H1 (cell line): ENCODE measurements at regions not wholly inside any gene's neighbourhood (a gene's known extent, or its start where the extent isn't known, plus 50 kb on each side); places are given as distances from the start of the nearest gene placed in this dataset.

ENCODE experiments used
- CTCF ChIA-PET: fragments of 300-600 bp; sonication (Branson Sonifier 250); formaldehyde crosslinking; loops from one replicate; lab custom pipeline; 2021; ENCODE audit not compliant: partially characterized antibody; lab: Charles Lee
- POLR2A ChIA-PET: fragments of 300-600 bp; sonication (Branson Sonifier 250); formaldehyde crosslinking; loops from one replicate; lab custom pipeline; 2021; ENCODE audit warnings: inconsistent platforms; ENCODE audit not compliant: partially characterized antibody; lab: Charles Lee
- DNase-seq, 2 experiments: peaks; one replicate each; pipeline versions ENCODE4 v3.0.0 to v3.0.0-alpha.2; 2010 to 2022; ENCODE audit warnings: low spot score in 2 of 2, low read depth in 1 of 2, mixed read lengths in 1 of 2
- FAIRE-seq: peaks from 2 replicates; lab custom pipeline; 2011; peaks lifted over from hg19 to GRCh38; lab: Jason Lieb, UNC
- H2AFZ ChIP-seq: 2 replicates; pipeline ENCODE4 v1.8.1; 2012; ENCODE audit warnings: low read length, inconsistent platforms
- H2AK5ac ChIP-seq: 2 replicates; pipeline ENCODE4 v1.6.1; 2013; ENCODE audit warnings: low read depth, low read length
- H2BK120ac ChIP-seq: replicated peaks from 2 replicates; pipeline ENCODE3; 2013; ENCODE audit warnings: low read depth, low read length, inconsistent platforms
- H2BK12ac ChIP-seq: 2 replicates; pipeline ENCODE4 v1.6.1; 2013; ENCODE audit warnings: low read depth, low read length
- H2BK15ac ChIP-seq: 2 replicates; pipeline ENCODE4 v1.6.1; 2013; ENCODE audit warnings: low read length
- H2BK20ac ChIP-seq: 2 replicates; pipeline ENCODE4 v1.6.1; 2013; ENCODE audit warnings: low read length
- H2BK5ac ChIP-seq: 2 replicates; pipeline ENCODE4 v1.6.1; 2013; ENCODE audit warnings: low read depth, low read length
- H3K14ac ChIP-seq: 2 replicates; pipeline ENCODE4 v1.6.1; 2013; ENCODE audit warnings: inconsistent platforms; ENCODE audit not compliant: insufficient read length
- H3K18ac ChIP-seq: 2 replicates; pipeline ENCODE4 v1.6.1; 2013; ENCODE audit warnings: low read length; ENCODE audit errors: extremely low read depth
- H3K23ac ChIP-seq: 2 replicates; pipeline ENCODE4 v1.6.1; 2013; ENCODE audit warnings: inconsistent platforms; ENCODE audit not compliant: insufficient read length
- H3K23me2 ChIP-seq: 2 replicates; pipeline ENCODE4 v1.6.1; 2013; ENCODE audit warnings: low read depth, low read length
- H3K27ac ChIP-seq: 2 replicates; pipeline ENCODE4 v1.6.1; 2011; ENCODE audit warnings: low read depth, low read length, inconsistent platforms
- H3K27me3 ChIP-seq, 4 experiments: replicated peaks in 1 of 4; 1 replicate in 1 of 4; 2 replicates in 3 of 4; pipeline versions ENCODE4 v1.6.1 to v1.8.1; 2011 to 2013; ENCODE audit warnings: low read length in 3 of 4, mild to moderate bottlenecking in 3 of 4, inconsistent platforms in 2 of 4, mixed read lengths in 2 of 4, moderate library complexity in 1 of 4; ENCODE audit not compliant: control insufficient read depth in 3 of 4, insufficient read depth in 3 of 4; ENCODE audit errors: extremely low read depth in 1 of 4
- H3K36me3 ChIP-seq, 4 experiments: 2 replicates each; pipeline versions ENCODE4 v1.6.1 to v1.8.1; 2011 to 2013; ENCODE audit warnings: mild to moderate bottlenecking in 4 of 4, low read length in 3 of 4, moderate library complexity in 2 of 4, control low read depth in 1 of 4, inconsistent platforms in 1 of 4; ENCODE audit not compliant: insufficient read depth in 4 of 4, control insufficient read depth in 2 of 4
- H3K4ac ChIP-seq: replicated peaks from 2 replicates; pipeline ENCODE3; 2013; ENCODE audit warnings: low read length, low read depth, mixed read lengths, inconsistent platforms; ENCODE audit not compliant: insufficient read length
- H3K4me1 ChIP-seq, 4 experiments: replicated peaks in 1 of 4; 1 replicate in 1 of 4; 2 replicates in 3 of 4; pipeline versions ENCODE4 v1.6.1 to v1.8.1; 2011 to 2013; ENCODE audit warnings: low read length in 3 of 4, inconsistent platforms in 2 of 4, mixed read lengths in 1 of 4; ENCODE audit not compliant: insufficient read depth in 4 of 4, control insufficient read depth in 3 of 4
- H3K4me2 ChIP-seq, 2 experiments: 2 replicates each; pipeline versions ENCODE4 v1.6.1 to v1.8.1; 2011 to 2013; ENCODE audit warnings: low read depth in 2 of 2, low read length in 2 of 2, control low read depth in 1 of 2, inconsistent platforms in 1 of 2, mild to moderate bottlenecking in 1 of 2; ENCODE audit not compliant: insufficient read depth in 1 of 2
- H3K4me3 ChIP-seq, 4 experiments: fragments of 200-600, 300-600 bp in 1 of 4; sonication (generic), shearing (Covaris generic), sonication (Bioruptor Twin) in 1 of 4; 2 replicates each; pipeline versions ENCODE4 v1.5.1 to v1.8.1; 2011 to 2016; ENCODE audit warnings: low read length in 4 of 4, low read depth in 3 of 4, control low read depth in 2 of 4, inconsistent platforms in 2 of 4, mild to moderate bottlenecking in 2 of 4, mixed read lengths in 1 of 4, moderate library complexity in 1 of 4; ENCODE audit not compliant: insufficient read depth in 2 of 4; ENCODE audit errors: extremely low read depth in 1 of 4
- H3K56ac ChIP-seq: replicated peaks from 2 replicates; pipeline ENCODE3; 2013; ENCODE audit warnings: low read depth, mild to moderate bottlenecking, mixed read lengths, low read length, inconsistent platforms; ENCODE audit not compliant: insufficient read length
- H3K79me1 ChIP-seq: 2 replicates; pipeline ENCODE4 v1.6.1; 2013; ENCODE audit warnings: low read depth, low read length, control low read depth
- H3K79me2 ChIP-seq, 2 experiments: 2 replicates each; pipeline versions ENCODE4 v1.6.1 to v1.8.1; 2012 to 2013; ENCODE audit warnings: low read length in 2 of 2, mild to moderate bottlenecking in 2 of 2, inconsistent platforms in 1 of 2; ENCODE audit not compliant: insufficient read depth in 2 of 2, control insufficient read depth in 1 of 2
- H3K9ac ChIP-seq, 4 experiments: replicated peaks in 1 of 4; 1 replicate in 1 of 4; 2 replicates in 3 of 4; pipeline versions ENCODE4 v1.6.1 to v1.8.1; 2011 to 2013; ENCODE audit warnings: low read depth in 3 of 4, low read length in 3 of 4, control low read depth in 2 of 4, mild to moderate bottlenecking in 2 of 4, moderate library complexity in 2 of 4, inconsistent platforms in 1 of 4; ENCODE audit errors: extremely low read depth in 1 of 4
- H3K9me3 ChIP-seq, 2 experiments: 2 replicates each; pipeline versions ENCODE4 v1.6.1 to v1.8.1; 2012 to 2013; ENCODE audit warnings: mild to moderate bottlenecking in 2 of 2, moderate library complexity in 2 of 2, control low read depth in 1 of 2, inconsistent platforms in 1 of 2, low read depth in 1 of 2, low read length in 1 of 2, mixed read lengths in 1 of 2; ENCODE audit not compliant: insufficient read depth in 2 of 2
- H4K20me1 ChIP-seq, 2 experiments: replicated peaks in 1 of 2; 2 replicates each; pipeline versions ENCODE3 to v1.8.1; 2011 to 2013; ENCODE audit warnings: inconsistent platforms in 2 of 2, low read length in 2 of 2, mild to moderate bottlenecking in 1 of 2; ENCODE audit not compliant: insufficient read depth in 2 of 2, control insufficient read depth in 1 of 2
- H4K5ac ChIP-seq: 2 replicates; pipeline ENCODE4 v1.6.1; 2013; ENCODE audit warnings: low read length, low read depth, mixed read lengths, inconsistent platforms; ENCODE audit not compliant: insufficient read length
- H4K8ac ChIP-seq: 2 replicates; pipeline ENCODE4 v1.8.0; 2013; ENCODE audit warnings: mild to moderate bottlenecking, moderate library complexity, low read length, inconsistent platforms; ENCODE audit not compliant: insufficient read depth; ENCODE audit errors: extremely low read depth
- H4K91ac ChIP-seq: replicated peaks from 2 replicates; pipeline ENCODE3; 2013; ENCODE audit warnings: low read length, mixed read lengths, inconsistent platforms; ENCODE audit not compliant: insufficient read length
- GTF2F1 ChIP-seq: IDR thresholded peaks from 2 replicates; pipeline ENCODE4 v1.6.1; 2012; ENCODE audit warnings: low read depth, low read length, improper control_type of control experiment, borderline replicate concordance
- KDM5A ChIP-seq: fragments of 200-600 bp; IDR thresholded peaks from 2 replicates; pipeline ENCODE4 v1.7.1; 2012; ENCODE audit warnings: mild to moderate bottlenecking, low read length, inconsistent platforms, mixed read lengths
- POLR2A ChIP-seq, 2 experiments: IDR thresholded peaks; 1 replicate in 1 of 2; 2 replicates in 1 of 2; pipeline ENCODE4 v1.6.1; 2011; ENCODE audit warnings: low read depth in 2 of 2, low read length in 2 of 2, mild to moderate bottlenecking in 2 of 2; ENCODE audit errors: control extremely low read depth in 1 of 2
- POLR2AphosphoS5 ChIP-seq: IDR thresholded peaks from 2 replicates; pipeline ENCODE4 v1.6.1; 2011; ENCODE audit warnings: low read depth, low read length
- WGBS, 2 experiments: shearing (Covaris generic) in 1 of 2; methylation state at CpG; one replicate each; pipeline versions ENCODE4 v1.1.6 to v1.1.7; 2013 to 2015; ENCODE audit warnings: low lambda C conversion rate in 2 of 2, mixed read lengths in 2 of 2, inconsistent platforms in 1 of 2, low coverage in 1 of 2, missing lambda C conversion rate in 1 of 2; ENCODE audit not compliant: insufficient replicate concordance in 2 of 2, insufficient coverage in 1 of 2, insufficient read length in 1 of 2; ENCODE audit errors: extremely low coverage in 1 of 2, missing lambda C conversion rate in 1 of 2; 5-methylcytosine and 5-hydroxymethylcytosine counted together

- CTCF ChIA-PET: interaction anchor here (0.8 to 1.6 kb wide), 3 partner anchors 160 to 388 kb away, joined by 3 read pairs; no protein-coding TSS in a partner anchor
- no peak overlapping the region for H3K18ac ChIP-seq
- H4K20me1 ChIP-seq: no peaks in the 10 kb centered on the region
- H2BK120ac ChIP-seq: no peak overlapping the region
- H3K56ac ChIP-seq: no peak overlapping the region
- no peaks in the 10 kb centered on the region for H3K23me2 ChIP-seq
- H2AFZ ChIP-seq: no peak overlapping the region
- no peaks in the 10 kb centered on the region for H3K36me3 ChIP-seq
- no peak overlapping the region for H3K4ac ChIP-seq
- FAIRE-seq (no peak), DNase-seq (no peak)
- no peak overlapping the region for H2BK5ac ChIP-seq
- H3K23ac ChIP-seq: no peak overlapping the region
- no peak overlapping the region for H2BK12ac ChIP-seq
- no peak overlapping the region for H4K91ac ChIP-seq
- no peaks in the 10 kb centered on the region for H3K27me3 ChIP-seq
- H3K79me1 ChIP-seq: no peaks in the 10 kb centered on the region
- POLR2A ChIA-PET: no interaction called here
- TF ChIP-seq GTF2F1 (no peak), POLR2A (IDR thresholded peaks at IDR 0.05; ENCODE audit: control extremely low read depth in 1 of 2, low read depth in 2 of 2, low read length in 2 of 2) (no peak), KDM5A (no peak), POLR2AphosphoS5 (no peak)
- no peaks in the 10 kb centered on the region for H3K79me2 ChIP-seq
- H3K9me3 ChIP-seq: no peaks in the 10 kb centered on the region
- H3K14ac ChIP-seq: no peak overlapping the region
- 87% methylated on average over 2 of the region's 2 CpGs; no CpG with 5 or more reads in 1 of the 2 experiments for WGBS, 2 experiments
- no peaks in the 10 kb centered on the region for H3K4me1 ChIP-seq
- no peak overlapping the region for H3K4me3 ChIP-seq
- no peak overlapping the region for H4K5ac ChIP-seq
- H2AK5ac ChIP-seq: no peak overlapping the region
- H3K27ac ChIP-seq: no peak overlapping the region
- H4K8ac ChIP-seq: no peak overlapping the region
- no peak overlapping the region for H3K9ac ChIP-seq
- H2BK15ac ChIP-seq: no peak overlapping the region
- no peak overlapping the region for H2BK20ac ChIP-seq
- no peak overlapping the region for H3K4me2 ChIP-seq
These were observed 461.7 kb downstream of the GXYLT1 start for GRCh38 chr12:41683023-41683422.
